GM18519 (cell line): ENCODE measurements at regions not wholly inside any gene's neighbourhood (a gene's known extent, or its start where the extent isn't known, plus 50 kb on each side); places are given as distances from the start of the nearest gene placed in this dataset.

Source experiments
- ATAC-seq: cut with Tn5 transposase; IDR thresholded peaks from one replicate; pipeline ENCODE4 v1.9.1; 2021; ENCODE audit warnings: mild to moderate bottlenecking, moderate library complexity; ENCODE audit not compliant: unreplicated experiment, low FRiP score

GRCh38 chr13:73865027-73865426 is 269.2 kb downstream of the KLF12 start:
- no peak for ATAC-seq

GRCh38 chr13:73861136-73861535 is 273.1 kb downstream of the KLF12 start:
- no peak for ATAC-seq

DNA sequence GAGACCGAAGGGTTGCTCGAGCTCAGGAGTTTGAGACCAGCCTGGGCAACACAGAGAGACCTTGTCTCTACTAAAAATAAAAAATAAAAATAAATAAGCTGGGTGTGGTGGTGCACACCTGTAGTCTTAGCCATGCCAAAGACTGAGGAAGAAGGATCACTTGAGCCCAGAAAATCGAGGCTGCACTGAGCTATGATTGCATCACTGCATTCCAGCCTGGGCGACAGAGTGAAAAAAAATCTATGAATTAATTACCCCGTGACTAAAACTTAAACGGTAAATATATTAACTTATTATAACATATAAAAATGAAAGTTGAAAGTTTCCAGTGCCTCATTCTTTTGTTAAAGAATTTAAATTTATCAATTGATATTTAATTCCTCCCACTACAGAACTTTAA is 273.7 kb downstream of the KLF12 start:
- ATAC-seq = no peak

GRCh38 chr13:73859841-73860240 is 274.4 kb downstream of the KLF12 start:
- no peak for ATAC-seq

GRCh38 chr13:73857106-73857505 is 277.1 kb downstream of the KLF12 start:
- ATAC-seq = no peak

- no peak for ATAC-seq
Measured at GRCh38 chr13:73851104-73851503, 283.1 kb downstream of the KLF12 start.

GRCh38 chr13:73850104-73850873 is 283.9 kb downstream of the KLF12 start:
- no peak for ATAC-seq

GRCh38 chr13:73849292-73849691 is 284.9 kb downstream of the KLF12 start:
- ATAC-seq = no peak

DNA sequence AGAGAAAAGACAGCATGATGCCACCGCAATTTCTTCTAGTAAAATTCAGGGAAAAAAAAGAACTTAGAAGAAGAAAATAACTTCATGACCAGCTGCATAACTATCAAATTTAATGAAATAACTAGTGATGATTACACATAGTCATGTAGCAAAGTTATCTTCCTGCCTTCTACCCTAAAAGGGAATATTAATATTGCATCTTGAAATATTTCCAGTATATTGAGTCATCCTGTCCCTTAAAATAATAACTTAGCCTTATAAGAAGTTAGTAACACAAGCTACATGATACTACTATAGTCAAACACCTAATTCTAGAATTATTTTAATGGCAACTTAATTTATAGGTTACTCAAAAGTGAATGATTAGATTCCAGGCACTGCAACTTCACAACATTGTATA is 289.2 kb downstream of the KLF12 start:
- no peak for ATAC-seq

GRCh38 chr13:73842626-73843025 is 291.6 kb downstream of the KLF12 start:
- no peak for ATAC-seq

GRCh38 chr13:73842184-73842583 is 292.0 kb downstream of the KLF12 start:
- ATAC-seq = no peak

DNA sequence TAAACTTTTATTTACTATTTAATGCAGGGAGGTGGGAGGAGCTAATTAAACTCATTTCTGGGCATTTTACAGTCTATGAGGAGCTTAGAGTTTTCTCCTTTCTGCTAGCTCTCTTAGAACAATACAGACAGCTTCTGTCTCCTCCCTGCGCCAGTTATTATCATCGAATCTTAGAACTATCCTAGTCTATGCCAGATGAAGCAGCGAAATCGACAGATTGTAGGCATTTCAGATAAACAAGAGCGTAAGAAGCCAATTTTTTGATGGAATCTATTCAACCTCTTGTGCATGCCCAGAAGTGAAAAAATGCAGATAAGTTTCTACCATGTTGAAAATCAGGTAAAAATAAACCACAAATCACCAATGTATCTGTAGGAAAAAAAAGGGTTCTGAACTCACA is 297.1 kb downstream of the KLF12 start:
- no peak for ATAC-seq

DNA sequence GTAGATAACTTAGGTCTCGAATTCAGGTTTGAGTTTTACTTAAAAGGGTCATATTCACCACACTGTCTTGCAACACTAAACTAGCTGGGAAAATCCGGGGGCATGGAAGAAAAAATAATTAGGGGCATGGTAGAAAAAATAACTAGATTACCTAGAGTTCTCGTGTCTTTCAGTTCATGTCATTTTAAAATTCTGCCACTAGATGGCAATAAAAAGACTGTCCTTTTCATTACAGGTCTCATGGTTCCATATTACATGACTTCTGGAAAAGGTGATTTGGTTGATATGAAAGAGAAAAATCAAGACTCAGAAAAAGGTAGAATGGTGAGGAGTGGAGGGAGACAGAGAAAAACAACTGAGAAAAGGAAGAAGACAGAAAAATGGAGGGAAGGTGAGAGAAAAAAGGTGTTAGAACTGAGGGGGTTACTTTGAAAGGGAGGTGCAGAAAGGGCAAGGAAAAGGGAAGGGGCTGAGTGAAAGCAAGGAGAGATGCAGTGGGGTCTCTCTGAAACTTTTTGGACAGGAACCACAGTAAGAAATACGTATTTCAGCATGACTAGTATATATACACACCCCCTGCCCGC is 299.0 kb downstream of the KLF12 start:
- no peak for ATAC-seq

- ATAC-seq = no peak
Measured at GRCh38 chr13:73833325-73834070, 300.7 kb downstream of the KLF12 start.

GRCh38 chr13:73832825-73833224 is 301.4 kb downstream of the KLF12 start:
- no peak for ATAC-seq

- no peak for ATAC-seq
Measured at GRCh38 chr13:73832128-73832588, 302.0 kb downstream of the KLF12 start.

DNA sequence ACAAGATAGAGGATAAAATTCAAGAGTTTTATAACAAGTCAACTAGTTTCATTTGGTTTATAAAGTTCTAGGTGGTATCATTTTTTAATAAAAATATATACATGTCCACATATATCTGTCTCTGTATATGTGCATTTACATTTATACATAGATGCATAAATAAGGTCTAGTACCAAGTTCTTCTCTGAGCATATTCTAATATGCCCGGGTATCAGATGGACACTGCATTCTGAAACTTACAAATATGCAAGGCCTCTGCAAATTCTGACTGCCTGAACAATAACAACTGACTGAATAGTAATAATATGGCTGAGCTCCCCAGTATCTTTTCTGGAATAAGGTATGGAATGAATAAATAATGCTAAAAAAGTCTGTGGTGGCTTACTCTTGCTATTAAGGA is 304.8 kb downstream of the KLF12 start:
- ATAC-seq = no peak

DNA sequence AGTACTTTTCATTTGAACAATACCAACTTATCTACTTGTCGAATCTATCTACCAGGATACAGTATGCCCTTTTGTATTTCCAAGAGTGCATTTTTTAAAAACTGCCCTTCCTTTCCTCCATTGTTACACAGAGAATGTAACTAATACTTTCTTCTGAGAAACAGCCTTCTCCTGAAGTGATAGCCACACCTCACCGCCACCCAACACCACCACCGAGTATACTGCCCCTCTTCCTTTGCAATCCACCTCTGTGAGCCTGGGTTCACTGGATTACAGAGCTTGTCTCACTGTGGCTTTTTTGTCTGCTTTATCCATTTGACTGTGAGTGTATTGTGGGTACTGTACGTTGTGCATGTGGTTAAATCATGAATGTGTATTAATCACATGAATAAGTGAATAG is 305.4 kb downstream of the KLF12 start:
- ATAC-seq = no peak

GRCh38 chr13:73827434-73827833 is 306.8 kb downstream of the KLF12 start:
- no peak for ATAC-seq

- ATAC-seq = no peak
Measured at GRCh38 chr13:73825143-73825542, 309.1 kb downstream of the KLF12 start.
